A673 (cell line): ENCODE measurements at regions not wholly inside any gene's neighbourhood (a gene's known extent, or its start where the extent isn't known, plus 50 kb on each side); places are given as distances from the start of the nearest gene placed in this dataset.

Source experiments
- BruUV-seq: library from RNA; stranded (reverse); fragments of 400-500 nt; replicated peaks from 2 replicates; lab custom pipeline; 2021; lab: Mats Ljungman, UMichigan
- CTCF ChIA-PET: fragments of 300-600 bp; sonication (Branson Sonifier 250); formaldehyde crosslinking; loops from one replicate; lab custom pipeline; 2022; ENCODE audit warnings: antibody characterized with exemption; lab: Charles Lee
- POLR2A ChIA-PET: fragments of 300-600 bp; sonication (Branson Sonifier 250); formaldehyde crosslinking; loops from one replicate; lab custom pipeline; 2022; ENCODE audit warnings: antibody characterized with exemption; ENCODE audit not compliant: low non-redundant PET; lab: Charles Lee
- DNase-seq: peaks from one replicate; pipeline ENCODE4 v3.0.0-alpha.2; 2015; ENCODE audit warnings: low spot score
- H3K27ac ChIP-seq: fragments of 200-600 bp; sonication (generic); 2 replicates; pipeline ENCODE4 v1.5.1; 2016; ENCODE audit warnings: mixed run types, low read depth, mild to moderate bottlenecking, mixed read lengths, antibody characterized with exemption, low read length; ENCODE audit not compliant: poor library complexity, severe bottlenecking
- H3K27me3 ChIP-seq: fragments of 200-600 bp; sonication (generic); replicated peaks from 2 replicates; pipeline ENCODE4 v1.6.1; 2017; ENCODE audit warnings: mixed run types, low read depth, mild to moderate bottlenecking, mixed read lengths, antibody characterized with exemption, low read length; ENCODE audit not compliant: insufficient read depth, poor library complexity
- H3K36me3 ChIP-seq: fragments of 200-600 bp; sonication (generic); 2 replicates; pipeline ENCODE4 v1.6.1; 2016; ENCODE audit warnings: mixed run types, mild to moderate bottlenecking, mixed read lengths, antibody characterized with exemption, low read length; ENCODE audit not compliant: insufficient read depth, poor library complexity, severe bottlenecking
- H3K4me1 ChIP-seq: fragments of 200-600 bp; sonication (generic); 2 replicates; pipeline ENCODE4 v1.6.1; 2017; ENCODE audit warnings: mixed run types, mild to moderate bottlenecking, mixed read lengths, antibody characterized with exemption, low read length; ENCODE audit not compliant: insufficient read depth, poor library complexity, severe bottlenecking
- H3K4me3 ChIP-seq: fragments of 200-600 bp; sonication (generic); 2 replicates; pipeline ENCODE4 v1.5.1; 2016; ENCODE audit warnings: low read depth, mixed run types, mild to moderate bottlenecking, mixed read lengths, low read length; ENCODE audit not compliant: poor library complexity, severe bottlenecking
- H3K9me3 ChIP-seq: fragments of 200-600 bp; sonication (generic); 2 replicates; pipeline ENCODE4 v1.6.1; 2016; ENCODE audit warnings: mixed run types, low read depth, mild to moderate bottlenecking, mixed read lengths, antibody characterized with exemption, low read length; ENCODE audit not compliant: poor library complexity, severe bottlenecking
- EZH2 ChIP-seq: fragments of 200-600 bp; sonication (generic); IDR thresholded peaks from 2 replicates; pipeline ENCODE4 v1.6.1; 2017; ENCODE audit warnings: borderline replicate concordance, low read depth, mild to moderate bottlenecking, mixed read lengths, antibody characterized with exemption, low read length; ENCODE audit not compliant: poor library complexity, severe bottlenecking
- intact Hi-C: fragments of 100-400 bp; cut with micrococcal nuclease; formaldehyde crosslinking; loops from one replicate; pipeline ENCODE4 v1.10.0; 2022; ENCODE audit not compliant: unreplicated experiment
- TF ChIP-seq, protein P1 (sequence below): fragments of 300-800, 200-600 bp; sonication (generic); conservative IDR thresholded peaks from 2 replicates; pipeline ENCODE4 v1.5.1; 2017; ENCODE audit warnings: low read depth, mild to moderate bottlenecking, antibody characterized with exemption, low read length, moderate library complexity, mixed read lengths

DNA sequence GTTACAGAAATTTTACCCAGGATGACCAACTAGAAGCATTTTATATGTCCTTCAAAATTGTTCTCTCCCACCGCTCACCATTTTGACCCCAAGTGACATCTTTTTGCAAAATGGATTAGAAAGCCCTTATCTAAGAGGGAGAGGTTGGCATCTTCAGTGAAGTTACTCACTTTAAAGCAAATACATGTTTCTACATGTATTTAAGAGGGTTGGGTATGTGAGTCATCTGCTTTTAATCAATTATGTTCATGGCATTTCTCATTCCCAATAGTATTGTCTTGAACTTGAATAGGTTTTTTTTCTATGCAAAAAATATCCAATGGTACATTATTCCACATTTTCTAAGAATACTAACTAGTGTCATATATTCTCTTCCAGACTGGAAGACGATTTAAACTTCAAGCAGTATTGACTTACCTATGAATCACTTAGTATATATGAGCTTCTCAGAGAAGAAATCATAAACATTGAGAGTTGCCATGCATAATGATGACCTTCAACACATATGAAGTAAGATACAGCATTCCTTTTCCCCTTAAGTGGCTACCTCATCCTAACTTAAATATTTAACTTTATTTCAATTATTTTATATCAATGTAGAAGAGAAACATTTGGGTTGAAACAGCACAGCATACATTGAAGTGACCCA, 132.8 kb downstream of the POLR1F start:
- H3K27ac ChIP-seq, result no peak overlapping the region
- no peaks in the 10 kb centered on the region for H3K27me3 ChIP-seq
- intact Hi-C loops, result no loop called here
- POLR2A ChIA-PET, result no interaction called here
- no peaks in the 10 kb centered on the region for H3K4me1 ChIP-seq
- CTCF ChIA-PET, result no interaction called here
- no peak overlapping the region for H3K4me3 ChIP-seq
- no TSS peak for BruUV-seq
- no peaks in the 10 kb centered on the region for H3K9me3 ChIP-seq
- no peaks in the 10 kb centered on the region for H3K36me3 ChIP-seq
- TF ChIP-seq, protein P1, sequence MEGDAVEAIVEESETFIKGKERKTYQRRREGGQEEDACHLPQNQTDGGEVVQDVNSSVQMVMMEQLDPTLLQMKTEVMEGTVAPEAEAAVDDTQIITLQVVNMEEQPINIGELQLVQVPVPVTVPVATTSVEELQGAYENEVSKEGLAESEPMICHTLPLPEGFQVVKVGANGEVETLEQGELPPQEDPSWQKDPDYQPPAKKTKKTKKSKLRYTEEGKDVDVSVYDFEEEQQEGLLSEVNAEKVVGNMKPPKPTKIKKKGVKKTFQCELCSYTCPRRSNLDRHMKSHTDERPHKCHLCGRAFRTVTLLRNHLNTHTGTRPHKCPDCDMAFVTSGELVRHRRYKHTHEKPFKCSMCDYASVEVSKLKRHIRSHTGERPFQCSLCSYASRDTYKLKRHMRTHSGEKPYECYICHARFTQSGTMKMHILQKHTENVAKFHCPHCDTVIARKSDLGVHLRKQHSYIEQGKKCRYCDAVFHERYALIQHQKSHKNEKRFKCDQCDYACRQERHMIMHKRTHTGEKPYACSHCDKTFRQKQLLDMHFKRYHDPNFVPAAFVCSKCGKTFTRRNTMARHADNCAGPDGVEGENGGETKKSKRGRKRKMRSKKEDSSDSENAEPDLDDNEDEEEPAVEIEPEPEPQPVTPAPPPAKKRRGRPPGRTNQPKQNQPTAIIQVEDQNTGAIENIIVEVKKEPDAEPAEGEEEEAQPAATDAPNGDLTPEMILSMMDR, result no peak
- no peak for TF ChIP-seq EZH2
- no peak for DNase-seq

DNA sequence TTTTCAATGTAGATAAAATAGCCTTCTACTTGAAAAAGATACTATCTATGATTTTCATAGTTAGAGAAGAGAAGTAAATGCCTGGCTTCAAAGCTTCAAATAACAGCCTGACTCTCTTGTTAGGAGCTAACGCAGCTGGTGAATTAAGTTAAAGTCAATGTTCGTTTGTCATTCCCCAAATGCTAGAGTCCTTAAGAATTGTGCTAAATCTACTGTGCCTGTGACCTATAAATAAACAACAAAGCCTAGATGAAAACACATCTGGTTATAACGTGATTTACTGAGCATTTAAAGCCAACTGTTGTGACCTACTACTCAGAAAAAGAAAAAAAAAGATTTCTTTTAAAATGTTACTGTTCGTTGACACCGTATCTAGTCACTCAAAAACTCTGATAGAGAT, 134.7 kb downstream of the POLR1F start:
- ChIA-PET CTCF (no interaction called here), POLR2A (no interaction called here)

DNA sequence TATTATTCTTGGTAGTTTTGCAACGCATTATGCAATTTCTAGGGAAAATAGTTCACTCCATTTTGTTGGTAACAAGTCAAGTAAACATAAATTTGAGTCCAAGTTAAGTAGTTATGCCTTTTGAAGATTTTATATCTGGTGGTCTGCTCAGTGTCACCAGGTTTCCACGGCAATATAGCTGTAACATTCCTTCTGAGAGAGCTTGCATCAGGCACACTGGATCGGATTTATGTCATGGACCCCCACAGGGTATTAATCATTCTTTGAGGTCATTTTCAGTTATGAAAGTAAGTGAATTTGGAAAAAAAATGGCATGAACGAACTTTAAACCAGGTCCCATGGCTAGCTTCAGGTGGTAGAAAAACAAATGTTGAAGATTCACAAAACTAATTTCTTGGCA, 136.3 kb downstream of the POLR1F start:
- no TSS peak for BruUV-seq
- H3K27ac ChIP-seq, result no peak overlapping the region
- H3K4me3 ChIP-seq, result no peak overlapping the region
- intact Hi-C loops, result no loop called here
- no peak for DNase-seq
- H3K27me3 ChIP-seq, result peaks cover 6% of the 10 kb centered on the region
- ChIA-PET CTCF (no interaction called here), POLR2A (no interaction called here)
- H3K36me3 ChIP-seq, result no peaks in the 10 kb centered on the region
- TF ChIP-seq, protein P1, result no peak
- no peak for TF ChIP-seq EZH2
- H3K9me3 ChIP-seq, result no peaks in the 10 kb centered on the region
- no peaks in the 10 kb centered on the region for H3K4me1 ChIP-seq

More for the DNA sequence above, 134.7 kb downstream of the POLR1F start:
- H3K9me3 ChIP-seq, result no peaks in the 10 kb centered on the region
- no peak overlapping the region for H3K4me3 ChIP-seq
- no peak overlapping the region for H3K27ac ChIP-seq
- TF ChIP-seq EZH2, result no peak
- TF ChIP-seq, protein P1, result no peak
- no TSS peak for BruUV-seq
- intact Hi-C loops, result no loop called here
- no peaks in the 10 kb centered on the region for H3K4me1 ChIP-seq
- peaks cover 6% of the 10 kb centered on the region for H3K27me3 ChIP-seq
- no peak for DNase-seq
- H3K36me3 ChIP-seq, result no peaks in the 10 kb centered on the region
